NOMO-1 treated with DMSO at 0.1 percent for 48 hours (cell line): ENCODE measurements at regions not wholly inside any gene's neighbourhood (a gene's known extent, or its start where the extent isn't known, plus 50 kb on each side); places are given as distances from the start of the nearest gene placed in this dataset.

Experiments
- DNase-seq: peaks from one replicate; lab custom pipeline; 2025; ENCODE audit not compliant: unreplicated experiment; lab: John Stamatoyannopoulos, UW

GRCh38 chr10:58932577-58933314 is 243.7 kb upstream of the PHYHIPL start:
- DNase-seq = no peak

DNA sequence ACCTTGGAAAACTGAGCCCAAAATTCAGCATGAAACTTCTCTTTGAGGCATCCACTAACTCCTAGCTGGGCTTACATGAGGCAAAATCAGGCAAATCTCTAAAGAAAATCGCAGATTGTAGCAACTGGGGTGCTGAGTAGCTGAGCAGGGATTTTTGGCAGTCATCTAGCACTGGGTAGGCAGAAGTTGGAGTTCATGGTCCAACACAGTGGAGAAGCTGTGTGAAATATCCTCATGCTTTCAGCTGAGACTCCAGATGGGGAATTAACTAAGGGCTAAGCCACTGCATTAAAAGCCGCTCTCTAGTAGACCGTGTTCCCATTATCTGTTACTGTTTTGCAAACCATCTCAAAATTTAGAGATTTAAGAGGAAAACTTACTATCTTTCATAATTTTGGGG is 240.1 kb upstream of the PHYHIPL start:
- DNase-seq = no peak

DNA sequence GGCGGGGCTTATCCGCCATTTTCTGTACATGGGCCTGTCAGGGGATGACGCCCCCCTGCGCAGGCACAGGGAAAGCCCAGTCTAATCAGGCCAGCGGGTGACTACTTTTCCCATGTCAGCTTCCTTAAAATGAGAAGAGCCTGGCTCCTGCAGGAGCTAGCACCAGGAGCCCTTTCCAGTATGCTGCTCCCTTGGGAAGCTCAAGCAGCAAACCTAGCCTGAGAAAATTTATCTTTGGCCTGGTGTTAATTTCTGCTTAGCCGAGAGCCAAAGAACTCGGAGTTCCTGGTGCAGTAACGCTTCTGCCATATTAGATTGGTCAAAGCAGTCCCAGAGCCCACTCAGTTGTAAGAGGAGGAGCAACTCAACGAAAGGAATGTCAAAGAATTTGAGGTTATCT is 239.0 kb upstream of the PHYHIPL start:
- no peak for DNase-seq

DNA sequence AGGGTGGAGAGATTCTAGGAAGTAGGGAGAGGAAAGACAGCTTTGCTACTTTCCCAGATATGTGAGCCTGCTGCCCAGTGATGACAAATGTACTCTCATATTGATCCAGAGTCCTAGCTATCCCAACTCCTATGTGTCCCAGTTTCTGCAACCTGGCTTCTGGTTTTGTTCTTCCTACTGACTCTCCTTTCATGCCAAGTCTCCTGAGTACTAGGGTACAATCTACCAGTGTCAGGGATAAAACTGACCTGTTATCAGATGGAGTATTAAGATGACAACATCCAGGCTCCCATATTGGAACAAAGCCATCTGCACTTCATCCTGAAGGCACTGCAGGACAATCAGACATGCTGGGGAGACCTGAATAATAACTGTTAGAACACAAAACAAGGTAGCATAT is 233.7 kb upstream of the PHYHIPL start:
- DNase-seq = no peak

DNA sequence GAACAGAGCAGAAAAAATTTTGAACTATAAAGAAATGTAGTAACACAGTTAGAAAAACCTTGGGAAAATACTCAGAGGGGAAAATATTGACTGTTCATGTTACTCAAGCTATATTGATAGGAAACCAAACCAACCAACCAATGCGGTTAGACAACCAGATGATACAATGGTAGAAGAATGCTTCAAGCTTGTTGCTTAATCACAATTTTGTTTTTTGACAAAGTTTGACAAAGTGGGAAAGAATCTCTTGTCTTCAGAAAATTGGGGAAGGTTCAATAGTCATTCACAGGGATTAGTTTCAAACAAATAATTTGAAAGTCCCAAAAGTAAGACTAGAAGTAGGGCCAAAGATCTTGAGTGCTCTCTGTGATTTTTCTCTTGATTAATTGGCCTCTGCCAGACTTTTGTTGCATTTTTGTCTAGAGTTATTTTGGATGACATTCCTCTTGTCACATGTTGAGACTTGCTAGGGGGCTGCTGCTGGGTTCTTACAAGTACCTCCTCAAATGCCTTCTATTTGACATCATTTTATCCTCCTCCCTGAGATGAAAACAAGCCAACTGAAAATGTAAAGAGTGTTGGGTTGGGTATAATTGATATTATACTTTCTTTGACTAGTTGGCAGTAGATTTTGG is 233.1 kb upstream of the PHYHIPL start:
- DNase-seq = no peak

DNA sequence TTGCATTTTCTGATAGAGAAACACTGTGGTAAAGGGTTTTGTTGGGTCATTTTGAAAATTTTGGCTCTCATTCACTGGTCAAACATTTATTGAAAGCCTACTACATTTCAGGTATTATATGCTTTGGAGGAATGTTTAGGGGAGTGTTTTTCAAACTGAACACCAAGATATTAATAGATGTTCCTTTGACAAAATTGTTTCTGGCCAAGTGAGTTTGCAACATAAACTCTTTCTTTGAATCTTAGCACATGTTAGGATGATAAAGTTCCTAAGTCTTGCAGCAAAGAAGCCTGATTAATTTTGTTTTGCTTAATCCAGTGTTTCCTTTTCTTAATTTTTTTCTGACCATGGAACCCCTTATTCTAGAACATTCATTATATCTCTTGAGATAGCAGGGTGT is 232.5 kb upstream of the PHYHIPL start:
- DNase-seq = no peak

GRCh38 chr10:58948303-58948702 is 228.1 kb upstream of the PHYHIPL start:
- DNase-seq = no peak

DNA sequence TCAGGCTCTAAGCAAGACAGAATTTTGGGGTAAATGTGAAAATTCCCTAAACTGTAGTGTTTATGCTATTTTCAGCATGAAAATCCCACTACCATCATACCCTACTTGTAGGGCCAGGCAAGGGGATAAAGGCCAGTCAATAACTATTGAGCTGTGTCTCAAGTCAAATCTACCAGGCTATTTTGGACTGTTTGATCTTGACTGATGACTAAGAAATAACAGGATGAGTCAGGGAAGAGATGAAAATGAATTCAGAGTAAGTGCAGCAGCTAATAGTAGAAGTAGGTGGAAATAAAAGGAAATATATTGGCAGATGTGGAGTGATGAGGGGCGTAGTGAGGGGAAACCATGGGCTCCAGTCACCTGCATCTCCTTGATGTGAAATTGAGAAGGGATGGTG is 225.8 kb upstream of the PHYHIPL start:
- no peak for DNase-seq

DNA sequence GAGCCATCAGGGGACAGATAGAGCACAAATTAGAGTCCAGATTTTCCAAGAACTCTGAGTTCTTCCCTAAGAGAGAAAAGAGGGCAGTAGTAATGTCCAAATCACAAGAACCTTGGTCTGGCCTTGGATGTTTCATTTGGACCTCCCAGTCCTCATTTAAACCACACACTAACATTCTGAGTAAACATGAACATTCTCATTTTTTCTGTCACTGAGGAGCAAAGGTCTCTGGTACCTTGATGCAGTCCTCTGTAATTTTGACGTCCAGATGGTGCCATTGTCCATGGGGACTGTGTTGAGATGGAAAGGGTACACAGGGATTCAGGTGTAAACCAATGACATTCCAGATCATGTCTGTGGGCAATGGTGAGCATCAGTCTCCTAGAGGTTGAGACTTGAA is 225.4 kb upstream of the PHYHIPL start:
- no peak for DNase-seq

DNA sequence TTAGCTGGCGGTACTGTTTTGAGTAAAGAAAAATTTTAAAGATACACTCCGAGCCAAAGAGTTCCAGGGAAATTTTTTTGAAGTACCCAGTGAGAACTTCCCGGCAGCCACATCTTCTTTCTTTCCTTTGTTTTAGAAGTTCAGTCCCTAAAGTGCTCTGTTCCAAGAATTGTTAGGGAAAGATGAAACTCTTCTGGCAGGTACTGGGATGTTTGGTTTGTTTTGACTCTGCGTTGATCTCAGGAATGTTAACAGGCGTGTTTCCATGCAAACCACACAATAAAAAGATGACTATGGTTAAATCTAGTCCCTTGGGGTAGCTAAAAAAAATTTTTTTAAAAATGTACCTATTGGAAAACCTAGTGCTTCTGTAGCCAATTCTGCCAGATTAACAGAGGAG is 224.7 kb upstream of the PHYHIPL start:
- no peak for DNase-seq

DNA sequence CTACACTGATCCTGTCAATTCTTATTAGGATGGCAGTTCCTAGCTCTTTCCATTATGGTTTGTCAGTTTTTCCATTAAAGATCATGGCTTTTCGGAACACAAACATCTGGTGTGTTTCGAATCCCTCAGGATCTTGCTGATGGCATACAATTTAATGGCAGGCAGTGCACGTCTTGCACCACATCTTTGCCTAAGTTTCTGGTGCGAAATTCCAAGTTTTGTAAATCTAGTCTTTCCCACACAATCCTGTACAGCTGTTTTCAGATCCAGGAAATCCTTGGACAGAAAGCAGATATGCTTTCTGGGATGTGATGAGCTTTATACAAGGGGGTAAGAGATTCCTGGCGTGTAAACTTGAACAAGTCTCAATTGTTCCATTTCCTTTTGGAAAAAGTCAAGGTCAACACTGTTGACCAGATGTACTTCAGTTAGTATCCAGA is 224.3 kb upstream of the PHYHIPL start:
- DNase-seq = no peak

- DNase-seq = no peak
Measured at GRCh38 chr10:58952747-58953466, 223.5 kb upstream of the PHYHIPL start.

DNA sequence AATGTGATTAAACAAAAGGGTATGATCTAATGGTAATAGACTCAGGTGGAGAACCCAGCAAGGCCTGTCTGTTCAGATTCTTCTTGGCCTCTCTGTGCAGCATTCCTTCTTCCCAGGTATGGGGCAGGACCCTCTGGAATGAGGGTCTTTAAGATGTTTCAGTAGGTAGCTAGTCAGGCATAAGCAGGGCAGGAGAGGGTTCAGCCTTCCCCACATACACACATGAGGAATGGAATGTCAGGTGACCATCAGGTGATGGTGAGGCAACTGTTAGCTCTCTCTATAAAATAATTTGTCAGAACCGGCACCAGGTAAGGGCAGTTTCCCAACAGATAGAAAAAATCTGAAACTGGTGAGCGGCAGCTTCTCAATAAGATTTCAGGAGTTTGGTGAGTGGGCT is 222.3 kb upstream of the PHYHIPL start:
- DNase-seq = no peak

- no peak for DNase-seq
Measured at GRCh38 chr10:58955615-58956014, 220.8 kb upstream of the PHYHIPL start.

- DNase-seq = no peak
Measured at GRCh38 chr10:58956926-58957325, 219.5 kb upstream of the PHYHIPL start.

DNA sequence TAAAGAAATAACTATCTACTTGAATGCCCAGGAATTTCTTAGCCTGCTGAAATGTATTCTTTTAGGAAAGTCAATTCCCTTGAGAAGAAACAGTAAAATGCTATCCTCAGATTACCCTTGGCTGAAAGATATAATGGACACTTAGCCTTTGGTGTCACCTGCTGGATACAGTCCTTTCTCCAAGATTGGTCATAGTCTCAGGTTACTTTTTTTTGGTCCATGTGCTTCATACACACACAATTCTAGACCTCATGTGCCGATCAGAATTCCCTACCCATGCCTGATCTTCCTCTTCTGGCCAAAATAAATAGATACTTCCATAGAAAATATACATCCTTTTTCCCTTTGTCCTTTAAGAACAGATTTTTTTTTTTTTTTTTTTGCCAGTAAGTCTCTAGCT is 218.9 kb upstream of the PHYHIPL start:
- no peak for DNase-seq

GRCh38 chr10:58963101-58963534 is 213.3 kb upstream of the PHYHIPL start:
- no peak for DNase-seq

GRCh38 chr10:58963723-58964124 is 212.7 kb upstream of the PHYHIPL start:
- no peak for DNase-seq

DNA sequence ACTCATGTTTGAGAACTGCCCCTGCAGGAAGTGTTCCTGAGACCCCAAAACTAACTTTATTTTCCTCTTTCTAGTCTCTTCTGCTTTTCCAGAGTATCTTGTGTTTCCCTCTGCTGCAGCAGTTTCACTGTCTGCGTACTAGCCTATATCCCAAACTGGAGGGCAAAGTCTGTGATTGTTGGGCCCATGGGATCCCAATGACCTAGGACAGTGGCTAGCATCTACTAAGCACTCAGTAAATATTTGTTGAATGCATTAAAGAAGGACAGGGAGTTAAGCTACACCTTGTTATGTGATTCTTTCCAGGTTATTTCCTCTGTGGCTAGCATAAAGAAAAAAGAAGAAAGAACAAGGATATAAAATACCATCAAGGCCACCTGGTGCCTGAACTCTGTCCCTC is 210.6 kb upstream of the PHYHIPL start:
- DNase-seq = no peak

DNA sequence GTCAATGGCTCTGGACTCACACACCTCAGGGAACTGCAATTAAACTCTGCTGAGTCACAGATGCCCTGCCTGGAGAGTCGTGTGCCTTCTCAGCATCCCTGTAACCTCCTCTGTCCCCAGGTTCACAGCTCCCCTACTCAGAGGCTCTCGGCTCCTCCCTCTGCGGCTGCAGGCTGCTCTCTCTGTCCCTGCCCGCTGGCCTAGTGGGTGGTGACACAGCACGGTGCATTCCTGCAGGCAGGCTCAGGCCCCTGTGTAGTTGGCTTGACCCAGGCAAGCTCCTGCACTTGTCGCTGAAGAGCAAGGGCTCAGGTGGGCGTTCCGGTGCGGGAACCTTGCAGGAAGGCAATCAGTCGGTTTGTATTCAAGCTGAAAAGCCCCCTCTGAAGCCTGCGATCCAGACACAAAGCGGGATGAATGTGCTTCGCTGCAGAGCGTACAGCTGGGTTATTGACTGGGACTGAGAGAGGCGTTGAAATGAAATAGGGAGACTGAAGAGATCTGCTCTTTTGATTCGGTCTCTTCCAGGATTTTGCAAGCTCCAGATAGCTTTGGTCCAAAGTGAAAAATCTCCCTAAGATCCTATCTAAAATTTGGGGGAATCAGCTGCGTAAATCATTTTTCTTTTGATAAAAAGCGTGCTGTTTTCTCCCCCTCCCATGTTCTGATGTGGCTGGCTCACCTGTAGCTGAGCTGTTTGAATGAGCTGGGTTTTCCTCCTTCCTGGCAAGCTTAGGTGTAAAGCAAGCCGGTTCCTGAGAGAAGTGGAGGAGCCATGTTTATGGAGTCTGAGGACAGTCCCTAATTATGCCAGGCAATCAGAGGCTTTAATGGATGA is 208.7 kb upstream of the PHYHIPL start:
- DNase-seq = no peak

GRCh38 chr10:58968389-58968755 is 208.1 kb upstream of the PHYHIPL start:
- DNase-seq = no peak
